GM12864 (cell line): ENCODE measurements at regions not wholly inside any gene's neighbourhood (a gene's known extent, or its start where the extent isn't known, plus 50 kb on each side); places are given as distances from the start of the nearest gene placed in this dataset.

Experiments used
- DNase-seq: peaks from one replicate; pipeline ENCODE4 v3.0.0-alpha.2; 2011; ENCODE audit warnings: low read depth
- H3K4me3 ChIP-seq: 2 replicates; pipeline ENCODE4 v1.5.1; 2011; ENCODE audit warnings: mild to moderate bottlenecking, low read depth, low read length, control low read depth
- TF ChIP-seq, protein P1 (sequence below): IDR thresholded peaks from 2 replicates; pipeline ENCODE4 v1.5.1; 2011; ENCODE audit warnings: low read depth, mild to moderate bottlenecking, moderate library complexity, low read length, control low read depth, inconsistent platforms; ENCODE audit errors: missing control alignments

DNA sequence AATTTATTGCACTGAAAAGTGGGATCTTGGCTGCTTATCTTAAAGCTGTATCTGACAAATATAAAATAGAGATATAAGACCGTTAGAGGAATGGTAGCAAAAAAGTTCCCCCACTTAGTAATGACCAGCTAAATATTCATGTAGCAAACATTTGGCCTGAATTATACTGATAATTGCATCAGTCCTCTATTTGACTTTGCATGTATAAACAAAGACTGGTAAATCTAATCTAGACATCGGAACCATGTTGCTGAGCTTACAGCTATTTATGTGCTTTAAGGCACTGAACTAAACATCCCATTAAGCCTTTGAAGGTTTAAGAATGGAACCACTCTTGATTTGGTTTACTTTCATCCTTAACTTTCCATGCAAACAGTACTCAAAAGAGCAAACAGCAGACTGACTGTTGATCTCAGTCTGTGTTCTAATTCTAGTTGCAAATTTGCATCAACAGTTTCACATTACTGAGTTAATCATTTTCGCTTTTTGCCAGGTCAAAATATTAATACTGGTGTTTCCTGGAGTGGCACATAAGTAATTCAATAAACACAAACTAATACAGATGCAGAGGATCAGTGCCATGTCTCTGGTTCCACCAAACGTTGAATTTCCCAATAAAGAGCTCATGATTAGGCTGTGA, 203.5 kb upstream of the HTR2A start:
- TF ChIP-seq, protein P1, sequence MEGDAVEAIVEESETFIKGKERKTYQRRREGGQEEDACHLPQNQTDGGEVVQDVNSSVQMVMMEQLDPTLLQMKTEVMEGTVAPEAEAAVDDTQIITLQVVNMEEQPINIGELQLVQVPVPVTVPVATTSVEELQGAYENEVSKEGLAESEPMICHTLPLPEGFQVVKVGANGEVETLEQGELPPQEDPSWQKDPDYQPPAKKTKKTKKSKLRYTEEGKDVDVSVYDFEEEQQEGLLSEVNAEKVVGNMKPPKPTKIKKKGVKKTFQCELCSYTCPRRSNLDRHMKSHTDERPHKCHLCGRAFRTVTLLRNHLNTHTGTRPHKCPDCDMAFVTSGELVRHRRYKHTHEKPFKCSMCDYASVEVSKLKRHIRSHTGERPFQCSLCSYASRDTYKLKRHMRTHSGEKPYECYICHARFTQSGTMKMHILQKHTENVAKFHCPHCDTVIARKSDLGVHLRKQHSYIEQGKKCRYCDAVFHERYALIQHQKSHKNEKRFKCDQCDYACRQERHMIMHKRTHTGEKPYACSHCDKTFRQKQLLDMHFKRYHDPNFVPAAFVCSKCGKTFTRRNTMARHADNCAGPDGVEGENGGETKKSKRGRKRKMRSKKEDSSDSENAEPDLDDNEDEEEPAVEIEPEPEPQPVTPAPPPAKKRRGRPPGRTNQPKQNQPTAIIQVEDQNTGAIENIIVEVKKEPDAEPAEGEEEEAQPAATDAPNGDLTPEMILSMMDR: no peak
- no peak overlapping the region; the same call in 1 of the 2 replicates for H3K4me3 ChIP-seq
- peak; percentile 46 for DNase-seq

GRCh38 chr13:47094734-47095434, 198.0 kb upstream of the HTR2A start:
- TF ChIP-seq, protein P1: no peak
- no peak overlapping the region for H3K4me3 ChIP-seq
- DNase-seq: no peak

GRCh38 chr13:47092202-47092601, 195.3 kb upstream of the HTR2A start:
- TF ChIP-seq, protein P1: no peak
- no peak overlapping the region for H3K4me3 ChIP-seq
- DNase-seq: no peak

DNA sequence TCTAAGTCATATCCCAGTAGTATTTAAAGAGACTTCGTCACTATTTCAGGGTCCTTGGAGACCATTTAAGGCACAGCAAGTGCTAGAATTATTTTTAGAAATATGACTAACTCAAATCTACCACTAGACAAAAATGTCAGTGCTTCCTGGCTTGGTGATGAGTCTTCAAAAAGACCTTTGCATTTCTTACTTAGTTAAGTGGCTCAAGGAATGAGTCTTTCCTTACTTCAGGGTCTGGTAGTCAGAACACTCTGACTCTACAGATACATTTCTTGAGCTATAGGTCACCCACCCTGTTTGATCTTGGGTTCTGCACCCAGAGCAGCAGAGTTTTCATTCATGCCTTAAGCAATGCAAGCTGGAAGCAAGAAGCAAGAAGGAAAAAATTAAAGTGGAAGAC, 191.0 kb upstream of the HTR2A start:
- no peak for DNase-seq
- TF ChIP-seq, protein P1: no peak
- no peak overlapping the region for H3K4me3 ChIP-seq

- no peak overlapping the region for H3K4me3 ChIP-seq
- DNase-seq: no peak
- TF ChIP-seq, protein P1: no peak
Measured at GRCh38 chr13:47087241-47087640, 190.4 kb upstream of the HTR2A start.

DNA sequence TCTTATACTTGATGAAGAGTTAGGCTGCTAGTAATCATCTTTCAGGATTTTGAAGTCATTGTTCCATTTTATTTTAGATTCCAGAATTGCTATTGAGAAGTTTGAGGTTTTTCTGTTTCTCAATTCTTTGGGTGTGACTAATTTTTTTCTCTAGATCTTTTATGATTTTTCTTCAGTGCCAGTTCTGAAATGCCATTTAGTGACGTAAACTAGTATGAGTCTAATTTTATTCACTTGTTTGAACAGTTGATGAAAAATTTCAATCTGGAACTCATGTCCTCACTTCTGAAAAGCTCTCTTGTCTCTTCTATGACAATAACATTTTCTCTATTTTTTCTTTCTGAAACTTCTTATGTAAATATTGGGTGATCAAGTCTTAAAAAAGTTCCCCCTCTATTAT, 188.5 kb upstream of the HTR2A start:
- TF ChIP-seq, protein P1: no peak
- no peak overlapping the region for H3K4me3 ChIP-seq
- DNase-seq: no peak

GRCh38 chr13:47081850-47082249, 185.0 kb upstream of the HTR2A start:
- no peak for DNase-seq
- H3K4me3 ChIP-seq: no peak overlapping the region
- TF ChIP-seq, protein P1: no peak
